ENCODE measurements at regions not wholly inside any gene's neighbourhood (a gene's known extent, or its start where the extent isn't known, plus 50 kb on each side); places are given as distances from the start of the nearest gene placed in this dataset.
A peak's percentile ranks its signal among the peaks of the same experiment; 100 is the strongest.

GRCh38 chr4:124199755-124200154 lies 512.8 kb downstream of the ANKRD50 start:
- no peak for DNase-seq

GRCh38 chr4:124201636-124202035 lies 510.9 kb downstream of the ANKRD50 start:
- DNase-seq = no peak

- no peak for DNase-seq
These were observed 510.4 kb downstream of the ANKRD50 start for GRCh38 chr4:124202099-124202498.

- no peak for DNase-seq
These were observed 508.8 kb downstream of the ANKRD50 start for GRCh38 chr4:124203613-124204238.

- no peak for DNase-seq
These were observed 505.5 kb downstream of the ANKRD50 start for GRCh38 chr4:124206779-124207605.

- DNase-seq = no peak
These were observed 503.3 kb downstream of the ANKRD50 start for GRCh38 chr4:124209211-124209610.

GRCh38 chr4:124209626-124210025 lies 502.9 kb downstream of the ANKRD50 start:
- DNase-seq = no peak

GRCh38 chr4:124210746-124211145 lies 501.8 kb downstream of the ANKRD50 start:
- DNase-seq = no peak

GRCh38 chr4:124212815-124213630 lies 499.5 kb downstream of the ANKRD50 start:
- no peak for DNase-seq

- DNase-seq = no peak
These were observed 493.1 kb downstream of the ANKRD50 start for GRCh38 chr4:124219389-124219788.

GRCh38 chr4:124224256-124224655 lies 488.3 kb downstream of the ANKRD50 start:
- DNase-seq = no peak

- no peak for DNase-seq
These were observed 484.6 kb downstream of the ANKRD50 start for GRCh38 chr4:124227981-124228380.

GRCh38 chr4:124230268-124230667 lies 482.3 kb downstream of the ANKRD50 start:
- DNase-seq = no peak

GRCh38 chr4:124234771-124235170 lies 477.8 kb downstream of the ANKRD50 start:
- no peak for DNase-seq

GRCh38 chr4:124243671-124244366 lies 468.7 kb downstream of the ANKRD50 start:
- no peak for DNase-seq

GRCh38 chr4:124253080-124253479 lies 459.5 kb downstream of the ANKRD50 start:
- no peak for DNase-seq

GRCh38 chr4:124262211-124263179 lies 450.0 kb downstream of the ANKRD50 start:
- peak; percentile 26 for DNase-seq

- DNase-seq = no peak
These were observed 446.8 kb downstream of the ANKRD50 start for GRCh38 chr4:124265701-124266100.

GRCh38 chr4:124266721-124267120 lies 445.8 kb downstream of the ANKRD50 start:
- DNase-seq = no peak

GRCh38 chr4:124276461-124276860 lies 436.1 kb downstream of the ANKRD50 start:
- no peak for DNase-seq

- DNase-seq = no peak
These were observed 434.8 kb downstream of the ANKRD50 start for GRCh38 chr4:124277691-124278090.

- DNase-seq = no peak
These were observed 434.1 kb downstream of the ANKRD50 start for GRCh38 chr4:124278477-124278876.

Data from CD4-positive, alpha-beta T cell treated with Interleukin-6 for 4 hours (primary cell).